ENCODE measurements at regions not wholly inside any gene's neighbourhood (a gene's known extent, or its start where the extent isn't known, plus 50 kb on each side); places are given as distances from the start of the nearest gene placed in this dataset.
"Not testable (repeated sequence)": the region's sequence is repeated elsewhere in the genome, so short reads cannot be mapped to it uniquely, and the experiment has no call there.

DNA sequence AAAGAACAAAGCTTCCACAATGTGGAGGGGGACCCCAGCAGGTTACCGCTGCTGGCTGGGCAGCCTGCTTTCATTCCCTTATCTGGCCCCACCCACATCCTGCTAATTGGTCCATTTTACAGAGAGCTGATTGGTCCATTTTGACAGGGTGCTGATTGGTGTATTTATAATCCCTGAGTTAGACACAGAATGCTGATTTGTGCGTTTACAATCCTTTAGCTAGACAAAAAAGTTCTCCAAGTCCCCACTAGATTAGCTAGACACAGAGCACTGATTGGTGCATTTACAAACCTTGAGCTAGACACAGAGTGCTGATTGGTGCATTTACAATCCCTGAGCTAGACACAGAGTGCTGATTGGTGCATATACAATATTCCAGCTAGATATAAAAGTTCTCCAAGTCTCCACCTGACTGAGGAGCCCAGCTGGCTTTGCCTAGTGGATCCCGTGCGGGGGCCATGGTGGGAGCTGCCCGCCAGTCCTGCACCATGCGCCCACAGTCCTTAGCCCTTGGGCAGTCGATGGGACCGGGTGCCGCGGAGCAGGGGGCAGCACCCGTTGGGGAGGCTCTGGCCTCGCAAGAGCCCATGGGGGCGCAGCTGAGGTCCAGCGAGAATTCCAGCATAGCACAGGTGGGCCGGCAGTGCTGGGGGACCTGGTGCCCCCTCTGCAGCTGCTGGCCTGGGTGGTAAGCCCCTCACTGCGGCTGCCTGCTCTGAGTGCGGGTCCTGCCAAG lies 88.8 kb upstream of the MYLIP start:
- TF ChIP-seq, protein P1, sequence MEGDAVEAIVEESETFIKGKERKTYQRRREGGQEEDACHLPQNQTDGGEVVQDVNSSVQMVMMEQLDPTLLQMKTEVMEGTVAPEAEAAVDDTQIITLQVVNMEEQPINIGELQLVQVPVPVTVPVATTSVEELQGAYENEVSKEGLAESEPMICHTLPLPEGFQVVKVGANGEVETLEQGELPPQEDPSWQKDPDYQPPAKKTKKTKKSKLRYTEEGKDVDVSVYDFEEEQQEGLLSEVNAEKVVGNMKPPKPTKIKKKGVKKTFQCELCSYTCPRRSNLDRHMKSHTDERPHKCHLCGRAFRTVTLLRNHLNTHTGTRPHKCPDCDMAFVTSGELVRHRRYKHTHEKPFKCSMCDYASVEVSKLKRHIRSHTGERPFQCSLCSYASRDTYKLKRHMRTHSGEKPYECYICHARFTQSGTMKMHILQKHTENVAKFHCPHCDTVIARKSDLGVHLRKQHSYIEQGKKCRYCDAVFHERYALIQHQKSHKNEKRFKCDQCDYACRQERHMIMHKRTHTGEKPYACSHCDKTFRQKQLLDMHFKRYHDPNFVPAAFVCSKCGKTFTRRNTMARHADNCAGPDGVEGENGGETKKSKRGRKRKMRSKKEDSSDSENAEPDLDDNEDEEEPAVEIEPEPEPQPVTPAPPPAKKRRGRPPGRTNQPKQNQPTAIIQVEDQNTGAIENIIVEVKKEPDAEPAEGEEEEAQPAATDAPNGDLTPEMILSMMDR (IDR thresholded peaks at IDR 0.05): not testable (repeated sequence)
- TF ChIP-seq POLR2A (IDR thresholded peaks at IDR 0.05): not testable (repeated sequence)

Measured in right lobe of liver (tissue), 4 donors.